Smooth muscle cell (in vitro differentiated cells): ENCODE measurements at regions not wholly inside any gene's neighbourhood (a gene's known extent, or its start where the extent isn't known, plus 50 kb on each side); places are given as distances from the start of the nearest gene placed in this dataset.

Experiments
- DNase-seq: peaks from one replicate; lab custom pipeline; 2025; ENCODE audit not compliant: unreplicated experiment; lab: John Stamatoyannopoulos, UW
- H2AFZ ChIP-seq: fragments of 200-600 bp; sonication (generic); 2 replicates; pipeline ENCODE4 v1.6.0; 2016; ENCODE audit warnings: antibody characterized with exemption, low read depth, mild to moderate bottlenecking
- H3F3A ChIP-seq: fragments of 200-600 bp; sonication (generic); 2 replicates; pipeline ENCODE4 v1.6.0; 2017; ENCODE audit warnings: antibody characterized with exemption, low read depth
- H3K27ac ChIP-seq: fragments of 200-600 bp; sonication (generic); 2 replicates; pipeline ENCODE4 v1.5.1; 2016; ENCODE audit warnings: low read depth, mild to moderate bottlenecking
- H3K27me3 ChIP-seq: fragments of 200-600 bp; sonication (generic); 2 replicates; pipeline ENCODE4 v1.6.1; 2016; ENCODE audit warnings: low read depth, mild to moderate bottlenecking
- H3K36me3 ChIP-seq: fragments of 200-600 bp; sonication (generic); 2 replicates; pipeline ENCODE4 v1.5.1; 2016; ENCODE audit warnings: low read depth
- H3K4me1 ChIP-seq: fragments of 200-600 bp; sonication (generic); 2 replicates; pipeline ENCODE4 v1.5.1; 2016; ENCODE audit warnings: low read depth
- H3K4me2 ChIP-seq: fragments of 200-600 bp; sonication (generic); 2 replicates; pipeline ENCODE4 v1.6.0; 2016; ENCODE audit warnings: mild to moderate bottlenecking
- H3K4me3 ChIP-seq: fragments of 200-600 bp; sonication (generic); 2 replicates; pipeline ENCODE4 v1.5.1; 2016; ENCODE audit warnings: mild to moderate bottlenecking
- H3K79me2 ChIP-seq: fragments of 200-600 bp; sonication (generic); 2 replicates; pipeline ENCODE4 v1.6.0; 2016; ENCODE audit warnings: low read depth, mild to moderate bottlenecking
- H3K9ac ChIP-seq: fragments of 200-600 bp; sonication (generic); 2 replicates; pipeline ENCODE4 v1.6.0; 2016; ENCODE audit warnings: low read depth
- H3K9me3 ChIP-seq: fragments of 200-600 bp; sonication (generic); replicated peaks from 2 replicates; pipeline ENCODE4 v1.5.1; 2016; ENCODE audit warnings: low read depth
- H4K20me1 ChIP-seq: fragments of 200-600 bp; sonication (generic); 2 replicates; pipeline ENCODE4 v1.6.0; 2016; ENCODE audit warnings: low read depth
- WGBS: methylation state at CpG from one replicate; pipeline ENCODE4 v1.1.7; 2016; ENCODE audit warnings: low lambda C conversion rate; 5-methylcytosine and 5-hydroxymethylcytosine counted together
- TF ChIP-seq, protein P1 (sequence below): fragments of 200-600 bp; sonication (generic); IDR thresholded peaks from 2 replicates; pipeline ENCODE4 v1.5.1; 2017; ENCODE audit warnings: borderline replicate concordance, mild to moderate bottlenecking, antibody characterized with exemption; ENCODE audit not compliant: insufficient read depth, poor library complexity, severe bottlenecking

DNA sequence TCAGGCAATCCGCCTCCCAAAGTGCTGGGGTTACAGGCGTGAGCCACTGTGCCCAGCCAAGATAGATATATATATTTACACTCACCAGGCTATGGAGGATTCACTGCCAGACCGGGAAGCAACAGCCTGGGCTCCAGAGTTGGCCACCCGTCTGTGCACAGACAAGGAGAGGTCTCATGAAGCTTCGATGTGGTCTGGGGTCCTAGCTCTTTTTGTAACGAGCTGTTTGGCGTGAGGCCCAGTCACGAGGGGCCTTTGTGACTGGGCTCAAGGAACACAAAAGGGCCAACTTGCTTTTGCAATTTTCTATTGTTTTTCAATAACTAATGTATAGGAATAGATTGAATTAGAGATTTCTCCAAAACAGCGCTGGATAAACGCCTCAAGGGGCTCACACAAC is 77.6 kb upstream of the EIF5 start:
- no peak overlapping the region for H2AFZ ChIP-seq
- no peaks in the 10 kb centered on the region for H3K36me3 ChIP-seq
- 73% methylated on average over 10 of the region's 10 CpGs for WGBS
- no peaks in the 10 kb centered on the region for H4K20me1 ChIP-seq
- H3K79me2 ChIP-seq = no peaks in the 10 kb centered on the region
- no peak for DNase-seq
- no peak overlapping the region for H3K9ac ChIP-seq
- H3F3A ChIP-seq = peaks cover 3% of the 10 kb centered on the region
- no peak overlapping the region for H3K4me2 ChIP-seq
- H3K4me3 ChIP-seq = no peak overlapping the region
- peak overlapping the region; percentile 67 for H3K27ac ChIP-seq
- no peaks in the 10 kb centered on the region for H3K9me3 ChIP-seq
- no peaks in the 10 kb centered on the region for H3K27me3 ChIP-seq
- TF ChIP-seq, protein P1, sequence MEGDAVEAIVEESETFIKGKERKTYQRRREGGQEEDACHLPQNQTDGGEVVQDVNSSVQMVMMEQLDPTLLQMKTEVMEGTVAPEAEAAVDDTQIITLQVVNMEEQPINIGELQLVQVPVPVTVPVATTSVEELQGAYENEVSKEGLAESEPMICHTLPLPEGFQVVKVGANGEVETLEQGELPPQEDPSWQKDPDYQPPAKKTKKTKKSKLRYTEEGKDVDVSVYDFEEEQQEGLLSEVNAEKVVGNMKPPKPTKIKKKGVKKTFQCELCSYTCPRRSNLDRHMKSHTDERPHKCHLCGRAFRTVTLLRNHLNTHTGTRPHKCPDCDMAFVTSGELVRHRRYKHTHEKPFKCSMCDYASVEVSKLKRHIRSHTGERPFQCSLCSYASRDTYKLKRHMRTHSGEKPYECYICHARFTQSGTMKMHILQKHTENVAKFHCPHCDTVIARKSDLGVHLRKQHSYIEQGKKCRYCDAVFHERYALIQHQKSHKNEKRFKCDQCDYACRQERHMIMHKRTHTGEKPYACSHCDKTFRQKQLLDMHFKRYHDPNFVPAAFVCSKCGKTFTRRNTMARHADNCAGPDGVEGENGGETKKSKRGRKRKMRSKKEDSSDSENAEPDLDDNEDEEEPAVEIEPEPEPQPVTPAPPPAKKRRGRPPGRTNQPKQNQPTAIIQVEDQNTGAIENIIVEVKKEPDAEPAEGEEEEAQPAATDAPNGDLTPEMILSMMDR = no peak
- H3K4me1 ChIP-seq = no peaks in the 10 kb centered on the region

DNA sequence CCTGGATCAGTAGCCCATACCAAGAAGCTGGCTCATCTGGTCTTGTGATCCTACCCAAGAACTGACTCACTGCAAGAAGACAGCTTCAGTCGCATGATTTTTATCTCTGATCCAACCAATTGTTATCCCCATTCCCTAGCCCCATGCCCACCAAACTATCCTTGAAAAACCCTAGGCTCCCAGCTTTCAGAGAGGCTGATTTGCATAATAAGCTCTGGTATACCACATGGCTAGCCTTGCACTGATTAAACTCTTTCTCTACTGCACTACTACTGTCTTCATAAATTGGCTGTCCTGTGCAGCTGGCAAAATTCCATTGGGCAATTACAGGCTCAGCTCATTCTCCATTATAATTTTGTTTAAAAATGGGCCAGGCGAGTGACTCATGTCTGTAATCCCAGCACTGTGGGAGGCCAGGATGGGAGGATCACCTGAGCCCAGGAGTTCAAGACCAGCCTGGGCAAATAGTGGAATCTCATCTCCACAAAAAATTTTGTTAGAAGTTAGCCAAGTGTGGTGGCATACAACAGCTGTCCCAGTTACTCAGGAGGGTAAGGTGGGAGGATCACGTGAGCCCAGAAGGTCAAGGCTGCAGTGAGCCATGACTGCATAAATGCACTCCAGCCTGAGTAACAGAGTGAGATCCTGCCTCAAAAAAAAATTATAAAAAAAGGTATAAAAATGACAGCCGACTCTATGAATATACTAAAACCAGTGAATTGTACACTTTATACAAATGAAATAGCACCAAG is 76.7 kb upstream of the EIF5 start:
- Histone ChIP-seq H2AFZ (no peak overlapping the region), H3K4me2 (no peak overlapping the region), H3K4me3 (no peak overlapping the region), H3K79me2 (no peaks in the 10 kb centered on the region), H3K9me3 (no peaks in the 10 kb centered on the region), H3F3A (peaks cover 3% of the 10 kb centered on the region), H3K4me1 (no peaks in the 10 kb centered on the region), H3K27ac (peak overlapping the region; percentile 67), H3K36me3 (no peaks in the 10 kb centered on the region), H3K9ac (no peak overlapping the region), H3K27me3 (no peaks in the 10 kb centered on the region), H4K20me1 (no peaks in the 10 kb centered on the region)
- 80% methylated on average over 4 of the region's 4 CpGs for WGBS
- DNase-seq = no peak
- TF ChIP-seq, protein P1 = no peak

DNA sequence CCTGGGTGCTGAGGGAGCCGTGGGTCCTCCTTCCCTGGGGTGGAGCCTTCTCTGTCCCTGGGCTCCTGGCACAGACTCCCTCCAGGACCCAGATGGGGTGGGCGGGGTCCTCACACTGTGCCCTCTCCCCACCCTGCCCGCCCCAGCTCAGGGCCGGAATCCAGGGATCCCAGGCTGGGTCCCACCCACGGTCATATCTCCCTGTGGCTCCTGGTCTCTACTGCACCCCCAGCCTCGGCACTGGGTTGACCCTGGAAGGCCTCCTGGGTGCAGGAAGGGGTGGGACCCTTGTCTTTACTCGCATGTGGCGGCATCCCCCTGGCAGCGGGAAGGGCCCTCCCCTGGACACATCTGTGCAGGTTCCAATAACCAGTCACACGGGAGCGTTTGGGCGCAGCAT is 75.8 kb upstream of the EIF5 start:
- TF ChIP-seq, protein P1 = no peak
- no peaks in the 10 kb centered on the region for H4K20me1 ChIP-seq
- DNase-seq = no peak
- 92% methylated on average over 11 of the region's 12 CpGs for WGBS
- H3K27me3 ChIP-seq = no peaks in the 10 kb centered on the region
- no peaks in the 10 kb centered on the region for H3K79me2 ChIP-seq
- H3K4me2 ChIP-seq = no peak overlapping the region
- no peak overlapping the region for H3K27ac ChIP-seq
- no peaks in the 10 kb centered on the region for H3K9me3 ChIP-seq
- H3K36me3 ChIP-seq = no peaks in the 10 kb centered on the region
- H3F3A ChIP-seq = peaks cover 3% of the 10 kb centered on the region
- H2AFZ ChIP-seq = no peak overlapping the region
- no peaks in the 10 kb centered on the region for H3K4me1 ChIP-seq
- H3K4me3 ChIP-seq = no peak overlapping the region
- H3K9ac ChIP-seq = no peak overlapping the region

DNA sequence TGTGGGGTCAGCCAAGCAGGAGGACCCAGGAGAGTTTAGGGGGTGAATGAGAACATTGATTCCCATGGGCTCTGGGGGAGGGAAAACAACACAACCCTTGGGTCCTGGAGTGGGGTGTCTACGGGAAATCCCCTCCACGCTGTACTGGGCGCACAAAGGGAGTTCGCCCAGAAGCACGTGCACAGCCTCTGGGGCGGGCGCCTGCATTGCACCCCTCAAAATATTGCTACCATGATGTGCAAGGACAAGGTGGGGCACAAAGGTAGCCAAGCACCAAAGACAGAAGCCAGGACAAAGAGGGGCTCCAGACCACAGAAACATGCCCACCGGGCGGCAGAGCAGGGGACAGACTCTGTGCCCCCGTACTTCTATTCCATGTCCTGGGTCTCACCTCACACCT is 74.9 kb upstream of the EIF5 start:
- Histone ChIP-seq H3F3A (peaks cover 3% of the 10 kb centered on the region), H2AFZ (no peak overlapping the region), H3K27me3 (no peaks in the 10 kb centered on the region), H3K9me3 (no peaks in the 10 kb centered on the region), H3K4me3 (no peak overlapping the region), H3K9ac (no peak overlapping the region), H4K20me1 (no peaks in the 10 kb centered on the region), H3K4me2 (no peak overlapping the region), H3K36me3 (no peaks in the 10 kb centered on the region), H3K27ac (no peak overlapping the region), H3K4me1 (no peaks in the 10 kb centered on the region), H3K79me2 (no peaks in the 10 kb centered on the region)
- TF ChIP-seq, protein P1 = no peak
- DNase-seq = no peak
- 98% methylated on average over 10 of the region's 10 CpGs for WGBS
